ENCODE measurements at regions not wholly inside any gene's neighbourhood (a gene's known extent, or its start where the extent isn't known, plus 50 kb on each side); places are given as distances from the start of the nearest gene placed in this dataset.

DNA sequence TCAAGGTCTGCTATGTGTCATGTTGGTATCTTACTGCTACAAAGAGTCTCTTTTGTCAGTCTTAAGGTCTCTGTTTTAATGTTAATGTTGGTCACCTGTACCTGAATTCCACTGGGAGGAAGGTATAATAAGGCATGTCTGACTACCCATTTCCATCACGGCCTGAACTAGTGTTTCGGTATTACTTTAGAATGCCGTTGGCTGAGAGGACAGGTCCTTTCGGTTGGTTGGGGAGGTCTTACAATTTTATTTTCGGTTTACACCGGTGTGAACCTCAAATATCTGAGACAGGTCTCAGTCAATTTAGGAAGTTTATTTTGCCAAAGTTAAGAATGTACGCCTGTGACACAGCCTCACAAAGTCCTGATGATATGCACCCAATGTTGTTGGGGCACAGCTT is 154.9 kb upstream of the ABCA1 start:
- TF ChIP-seq POLR2A (IDR thresholded peaks at IDR 0.05): no peak
- TF ChIP-seq, protein P1, sequence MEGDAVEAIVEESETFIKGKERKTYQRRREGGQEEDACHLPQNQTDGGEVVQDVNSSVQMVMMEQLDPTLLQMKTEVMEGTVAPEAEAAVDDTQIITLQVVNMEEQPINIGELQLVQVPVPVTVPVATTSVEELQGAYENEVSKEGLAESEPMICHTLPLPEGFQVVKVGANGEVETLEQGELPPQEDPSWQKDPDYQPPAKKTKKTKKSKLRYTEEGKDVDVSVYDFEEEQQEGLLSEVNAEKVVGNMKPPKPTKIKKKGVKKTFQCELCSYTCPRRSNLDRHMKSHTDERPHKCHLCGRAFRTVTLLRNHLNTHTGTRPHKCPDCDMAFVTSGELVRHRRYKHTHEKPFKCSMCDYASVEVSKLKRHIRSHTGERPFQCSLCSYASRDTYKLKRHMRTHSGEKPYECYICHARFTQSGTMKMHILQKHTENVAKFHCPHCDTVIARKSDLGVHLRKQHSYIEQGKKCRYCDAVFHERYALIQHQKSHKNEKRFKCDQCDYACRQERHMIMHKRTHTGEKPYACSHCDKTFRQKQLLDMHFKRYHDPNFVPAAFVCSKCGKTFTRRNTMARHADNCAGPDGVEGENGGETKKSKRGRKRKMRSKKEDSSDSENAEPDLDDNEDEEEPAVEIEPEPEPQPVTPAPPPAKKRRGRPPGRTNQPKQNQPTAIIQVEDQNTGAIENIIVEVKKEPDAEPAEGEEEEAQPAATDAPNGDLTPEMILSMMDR (IDR thresholded peaks at IDR 0.05): no peak
